ENCODE measurements at regions not wholly inside any gene's neighbourhood (a gene's known extent, or its start where the extent isn't known, plus 50 kb on each side); places are given as distances from the start of the nearest gene placed in this dataset.
A peak's percentile ranks its signal among the peaks of the same experiment; 100 is the strongest.
"Not testable (repeated sequence)": the region's sequence is repeated elsewhere in the genome, so short reads cannot be mapped to it uniquely, and the experiment has no call there.

- intact Hi-C loops (cut with DNase I), result no loop called here
Measured at GRCh38 chr1:31510853-31511789, 65.2 kb upstream of the TINAGL1 start.

GRCh38 chr1:31511848-31512615, 64.3 kb upstream of the TINAGL1 start:
- DNase-seq, result no peak
- intact Hi-C loops (cut with DNase I), result no loop called here

More at GRCh38 chr1:31510853-31511789, 65.2 kb upstream of the TINAGL1 start:
- peak in 1 of 10 donors; percentile 38 for DNase-seq

- intact Hi-C loops (cut with DNase I), result no loop called here
- DNase-seq, result peak in 1 of 10 donors; percentile 66
Measured at GRCh38 chr1:31514117-31514516, 62.2 kb upstream of the TINAGL1 start.

- intact Hi-C loops (cut with DNase I), result no loop called here
Measured at GRCh38 chr1:31515056-31515775, 61.1 kb upstream of the TINAGL1 start.

GRCh38 chr1:31515936-31516335, 60.4 kb upstream of the TINAGL1 start:
- intact Hi-C loops (cut with DNase I), result no loop called here

More at GRCh38 chr1:31515056-31515775, 61.1 kb upstream of the TINAGL1 start:
- no peak for DNase-seq

GRCh38 chr1:31517301-31517700, 59.0 kb upstream of the TINAGL1 start:
- intact Hi-C loops (cut with DNase I), result no loop called here

More at GRCh38 chr1:31515936-31516335, 60.4 kb upstream of the TINAGL1 start:
- no peak for DNase-seq

GRCh38 chr1:31517986-31518385, 58.3 kb upstream of the TINAGL1 start:
- intact Hi-C loops (cut with DNase I), result not testable (repeated sequence)

More at GRCh38 chr1:31517301-31517700, 59.0 kb upstream of the TINAGL1 start:
- no peak for DNase-seq

GRCh38 chr1:31521761-31522555, 54.4 kb upstream of the TINAGL1 start:
- intact Hi-C loops (cut with DNase I), result no loop called here
- no peak for DNase-seq

More at GRCh38 chr1:31517986-31518385, 58.3 kb upstream of the TINAGL1 start:
- not testable (repeated sequence) for DNase-seq

GRCh38 chr1:31522556-31522845, 53.8 kb upstream of the TINAGL1 start:
- intact Hi-C loops (cut with DNase I), result no loop called here
- DNase-seq, result no peak

GRCh38 chr1:31523012-31523411, 53.3 kb upstream of the TINAGL1 start:
- intact Hi-C loops (cut with DNase I), result no loop called here
- no peak for DNase-seq

- intact Hi-C loops (cut with DNase I), result no loop called here
- no peak for DNase-seq
Measured at GRCh38 chr1:31523769-31524168, 52.5 kb upstream of the TINAGL1 start.

- intact Hi-C loops (cut with DNase I), result no loop called here
- DNase-seq, result no peak
Measured at GRCh38 chr1:31524186-31524901, 52.0 kb upstream of the TINAGL1 start.

All from posterior cingulate gyrus (tissue), 11 donors.